ENCODE measurements at regions not wholly inside any gene's neighbourhood (a gene's known extent, or its start where the extent isn't known, plus 50 kb on each side); places are given as distances from the start of the nearest gene placed in this dataset.
"Not testable (repeated sequence)": the region's sequence is repeated elsewhere in the genome, so short reads cannot be mapped to it uniquely, and the experiment has no call there.

DNA sequence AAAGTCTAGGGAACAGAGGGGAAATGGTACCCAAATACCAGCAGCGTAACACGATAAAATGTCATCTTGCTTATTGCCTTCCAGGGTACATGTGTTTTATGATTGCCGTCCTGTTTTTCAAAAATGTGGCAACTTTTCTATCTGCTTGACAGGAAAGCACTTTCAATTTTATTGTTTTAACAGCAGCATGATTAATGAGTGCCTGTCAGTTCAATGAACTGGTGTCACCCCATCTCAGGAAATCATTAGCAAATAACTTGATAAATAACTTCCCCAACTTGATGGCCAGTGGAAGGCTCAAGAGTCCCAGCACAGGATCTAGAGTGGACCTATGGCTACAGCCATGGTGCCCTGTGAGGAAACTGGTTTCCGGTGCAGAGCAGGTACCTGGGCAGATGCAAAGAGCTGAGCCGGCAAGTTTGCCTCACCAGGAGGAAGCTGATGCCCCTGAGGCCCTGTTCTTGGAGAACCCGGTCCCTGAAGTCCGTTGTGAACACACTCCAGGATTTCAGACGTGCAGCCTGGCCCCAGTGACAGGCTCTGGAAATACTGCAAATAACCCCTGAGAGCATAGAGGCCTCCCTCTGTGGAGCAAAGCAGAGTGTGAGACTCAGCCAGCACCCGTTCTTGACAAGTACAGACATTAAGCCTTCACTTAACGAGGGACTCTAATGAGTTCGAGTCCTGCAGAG is 173.5 kb upstream of the SFSWAP start:
- intact Hi-C loops (cut with DNase I; ENCODE audit: low total_unique reads) = no loop called here
- Histone ChIP-seq H3K27me3 (peaks cover 0 to 9% of the 10 kb centered on the region in 2 donors), H3K27ac (no peak overlapping the region), H3K36me3 (no peaks in the 10 kb centered on the region), H3K9me3 (no peaks in the 10 kb centered on the region), H3K4me3 (no peak overlapping the region), H3K4me1 (no peaks in the 10 kb centered on the region)
- TF ChIP-seq, protein P1, sequence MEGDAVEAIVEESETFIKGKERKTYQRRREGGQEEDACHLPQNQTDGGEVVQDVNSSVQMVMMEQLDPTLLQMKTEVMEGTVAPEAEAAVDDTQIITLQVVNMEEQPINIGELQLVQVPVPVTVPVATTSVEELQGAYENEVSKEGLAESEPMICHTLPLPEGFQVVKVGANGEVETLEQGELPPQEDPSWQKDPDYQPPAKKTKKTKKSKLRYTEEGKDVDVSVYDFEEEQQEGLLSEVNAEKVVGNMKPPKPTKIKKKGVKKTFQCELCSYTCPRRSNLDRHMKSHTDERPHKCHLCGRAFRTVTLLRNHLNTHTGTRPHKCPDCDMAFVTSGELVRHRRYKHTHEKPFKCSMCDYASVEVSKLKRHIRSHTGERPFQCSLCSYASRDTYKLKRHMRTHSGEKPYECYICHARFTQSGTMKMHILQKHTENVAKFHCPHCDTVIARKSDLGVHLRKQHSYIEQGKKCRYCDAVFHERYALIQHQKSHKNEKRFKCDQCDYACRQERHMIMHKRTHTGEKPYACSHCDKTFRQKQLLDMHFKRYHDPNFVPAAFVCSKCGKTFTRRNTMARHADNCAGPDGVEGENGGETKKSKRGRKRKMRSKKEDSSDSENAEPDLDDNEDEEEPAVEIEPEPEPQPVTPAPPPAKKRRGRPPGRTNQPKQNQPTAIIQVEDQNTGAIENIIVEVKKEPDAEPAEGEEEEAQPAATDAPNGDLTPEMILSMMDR (IDR thresholded peaks at IDR 0.05) = no peak
- DNase-seq = no peak

DNA sequence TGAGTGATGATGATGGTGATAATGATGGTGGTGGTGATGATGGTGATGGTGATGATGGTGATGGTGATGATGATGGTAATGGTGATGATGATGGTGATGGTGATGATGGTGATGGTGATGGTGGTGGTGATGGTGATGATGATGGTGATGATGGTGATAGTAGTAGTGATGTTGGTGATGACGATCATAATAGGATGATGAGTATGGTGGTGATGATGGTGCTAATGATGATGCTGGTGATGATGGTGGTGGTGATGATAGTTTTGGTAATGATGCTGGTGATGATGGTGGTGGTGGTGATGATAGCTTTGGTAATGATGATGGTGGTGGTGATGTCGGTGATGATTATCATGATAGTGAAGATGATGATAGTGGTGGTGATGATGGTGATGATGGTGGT is 171.5 kb upstream of the SFSWAP start:
- no peaks in the 10 kb centered on the region for H3K4me1 ChIP-seq
- TF ChIP-seq, protein P1 (IDR thresholded peaks at IDR 0.05) = no peak
- H3K4me3 ChIP-seq = no peak overlapping the region
- peaks cover 0 to under 1% (median 0%) of the 10 kb centered on the region in 3 donors for H3K9me3 ChIP-seq
- H3K27ac ChIP-seq = no peak overlapping the region
- intact Hi-C loops (cut with DNase I; ENCODE audit: low total_unique reads) = no loop called here
- DNase-seq = no peak
- H3K36me3 ChIP-seq = no peaks in the 10 kb centered on the region
- peaks cover 0 to 5% of the 10 kb centered on the region in 2 donors for H3K27me3 ChIP-seq

DNA sequence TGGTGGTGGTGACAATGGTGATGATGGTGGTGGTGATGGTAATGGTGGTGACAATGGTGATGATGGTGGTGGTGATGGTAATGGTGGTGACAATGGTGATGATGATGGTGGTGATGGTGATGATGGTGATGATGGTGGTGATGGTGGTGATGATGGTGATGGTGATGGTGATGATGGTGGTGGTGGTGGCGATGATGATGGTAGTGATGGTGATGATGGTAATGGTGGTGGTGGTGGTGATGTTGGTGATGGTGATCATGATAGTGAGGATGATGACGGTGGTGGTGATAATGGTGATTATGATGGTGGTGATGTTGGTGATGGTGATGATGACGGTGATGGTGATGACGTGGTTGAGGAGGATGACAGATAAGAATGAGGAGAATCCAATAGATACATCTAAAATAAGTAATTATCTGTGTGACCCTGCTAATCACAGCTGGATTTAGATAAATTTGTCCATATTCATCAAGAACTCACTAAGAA is 170.7 kb upstream of the SFSWAP start:
- Histone ChIP-seq H3K9me3 (peaks cover 0 to 9% (median 0%) of the 10 kb centered on the region in 3 donors), H3K4me1 (no peaks in the 10 kb centered on the region), H3K4me3 (no peak overlapping the region), H3K27ac (no peak overlapping the region), H3K27me3 (peaks cover 0 to 5% of the 10 kb centered on the region in 2 donors), H3K36me3 (no peaks in the 10 kb centered on the region)
- no peak for DNase-seq
- intact Hi-C loops (cut with DNase I; ENCODE audit: low total_unique reads) = no loop called here
- TF ChIP-seq, protein P1 (IDR thresholded peaks at IDR 0.05) = no peak

DNA sequence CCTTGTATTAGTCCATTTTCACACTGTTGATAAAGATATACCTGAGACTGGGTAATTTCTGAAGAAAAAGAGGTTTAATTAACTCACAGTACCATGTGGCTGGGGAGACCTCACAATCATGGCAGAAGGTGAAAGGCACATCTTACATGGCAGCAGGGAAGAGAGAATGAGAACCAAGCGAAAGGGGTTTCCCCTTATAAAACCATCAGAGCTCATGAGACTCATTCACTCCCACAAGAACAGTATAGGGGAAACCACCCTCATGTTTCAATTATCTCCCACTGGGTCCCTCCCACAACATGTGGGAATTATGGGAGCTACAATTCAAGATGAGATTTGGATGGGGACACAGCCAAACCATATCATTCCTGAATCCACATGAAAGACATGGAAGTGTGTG is 169.4 kb upstream of the SFSWAP start:
- DNase-seq; H3K4me1 ChIP-seq; H3K27ac ChIP-seq; H3K36me3 ChIP-seq; H3K9me3 ChIP-seq; intact Hi-C loops (cut with DNase I; ENCODE audit: low total_unique reads); H3K27me3 ChIP-seq; H3K4me3 ChIP-seq: not testable (repeated sequence)

DNA sequence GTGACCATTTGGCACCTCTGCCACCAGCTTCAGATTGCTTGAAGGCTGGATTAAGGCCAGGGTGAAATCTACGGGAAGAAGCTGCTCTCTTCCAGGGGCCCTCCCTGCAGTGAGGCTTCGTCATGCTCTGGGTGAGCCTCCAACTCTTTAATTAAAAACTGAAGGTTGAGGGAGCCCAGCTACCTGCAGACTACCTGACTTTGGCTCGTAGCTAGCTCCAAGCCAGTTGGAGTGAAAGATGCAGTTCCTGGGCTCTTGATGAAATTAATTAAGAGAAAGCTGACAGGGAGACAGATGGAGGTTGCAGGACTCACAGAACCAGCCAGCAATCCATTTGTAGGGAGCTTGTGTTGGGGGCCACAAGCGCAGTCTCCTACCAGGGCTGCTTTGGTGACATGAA is 168.5 kb upstream of the SFSWAP start:
- H3K4me3 ChIP-seq = no peak overlapping the region
- H3K27me3 ChIP-seq = no peaks in the 10 kb centered on the region
- DNase-seq = no peak
- no peaks in the 10 kb centered on the region for H3K4me1 ChIP-seq
- intact Hi-C loops (cut with DNase I; ENCODE audit: low total_unique reads) = no loop called here
- H3K27ac ChIP-seq = no peak overlapping the region
- TF ChIP-seq, protein P1 (IDR thresholded peaks at IDR 0.05) = no peak
- no peaks in the 10 kb centered on the region for H3K36me3 ChIP-seq
- H3K9me3 ChIP-seq = peaks cover 0 to 9% (median 0%) of the 10 kb centered on the region in 3 donors

DNA sequence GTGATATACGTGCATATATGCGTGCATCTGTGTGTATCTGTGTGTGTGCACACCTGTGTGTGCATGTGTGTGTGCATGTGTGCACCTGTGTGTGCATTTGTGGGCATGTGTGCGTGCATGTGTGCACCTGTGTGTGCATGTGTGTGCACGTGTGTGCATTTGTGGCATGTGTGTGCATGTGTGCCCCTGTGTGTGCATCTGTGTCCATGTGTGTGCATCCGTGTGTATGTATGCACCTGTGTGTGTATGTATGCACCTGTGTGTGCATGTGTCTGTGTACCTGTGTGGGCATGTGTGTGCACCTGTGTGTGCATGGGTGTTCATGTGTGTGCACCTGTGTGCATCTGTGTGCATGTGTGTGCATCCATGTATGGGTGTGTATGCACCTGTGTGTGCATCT is 167.8 kb upstream of the SFSWAP start:
- H3K27me3 ChIP-seq = no peaks in the 10 kb centered on the region
- no peaks in the 10 kb centered on the region for H3K36me3 ChIP-seq

More for the DNA sequence above, 167.8 kb upstream of the SFSWAP start:
- Histone ChIP-seq H3K4me3 (no peak overlapping the region), H3K4me1 (no peaks in the 10 kb centered on the region), H3K9me3 (peaks cover 0 to 9% (median 0%) of the 10 kb centered on the region in 3 donors), H3K27ac (no peak overlapping the region)
- intact Hi-C loops (cut with DNase I; ENCODE audit: low total_unique reads) = no loop called here
- TF ChIP-seq, protein P1 (IDR thresholded peaks at IDR 0.05) = no peak
- DNase-seq = no peak
